Activated CD4-positive, alpha-beta T cell treated with anti-CD3 and anti-CD28 coated beads for 4 hours (primary cell): ENCODE measurements at regions not wholly inside any gene's neighbourhood (a gene's known extent, or its start where the extent isn't known, plus 50 kb on each side); places are given as distances from the start of the nearest gene placed in this dataset.

Source experiments
- DNase-seq, 2 donors: peaks; one replicate each; pipeline ENCODE4 v3.0.0-alpha.2; 2020

DNA sequence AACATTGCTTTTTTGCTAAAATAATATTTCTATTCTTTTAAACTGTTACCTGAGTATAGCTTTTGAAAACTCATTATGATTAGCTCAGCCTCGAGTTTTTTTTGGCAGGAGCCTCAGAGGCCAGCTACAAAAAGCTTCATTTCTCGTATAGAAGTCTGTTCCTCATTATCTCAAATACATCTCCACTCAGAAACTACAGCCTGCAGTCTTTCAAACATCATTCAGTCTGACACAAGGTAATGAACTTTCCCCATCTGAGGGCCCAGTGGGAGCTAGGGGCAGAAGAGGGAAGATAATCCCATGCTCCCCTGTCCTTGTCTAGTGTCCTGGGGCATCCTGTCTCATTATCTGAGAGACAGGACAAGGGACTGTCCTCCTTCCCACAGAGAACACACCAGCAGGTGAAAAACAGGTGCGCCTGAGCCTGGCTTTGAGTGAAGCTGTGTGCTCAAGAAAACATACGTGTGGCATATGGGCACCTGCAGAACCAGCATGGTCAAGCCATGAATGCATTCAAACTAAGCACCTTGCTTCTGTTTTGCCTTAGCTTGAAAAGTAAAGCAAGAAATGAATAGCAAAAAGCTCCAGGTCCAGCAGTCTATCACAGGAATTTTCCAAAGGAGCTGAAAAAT lies 247.5 kb downstream of the MREG start:
- DNase-seq, result no peak

DNA sequence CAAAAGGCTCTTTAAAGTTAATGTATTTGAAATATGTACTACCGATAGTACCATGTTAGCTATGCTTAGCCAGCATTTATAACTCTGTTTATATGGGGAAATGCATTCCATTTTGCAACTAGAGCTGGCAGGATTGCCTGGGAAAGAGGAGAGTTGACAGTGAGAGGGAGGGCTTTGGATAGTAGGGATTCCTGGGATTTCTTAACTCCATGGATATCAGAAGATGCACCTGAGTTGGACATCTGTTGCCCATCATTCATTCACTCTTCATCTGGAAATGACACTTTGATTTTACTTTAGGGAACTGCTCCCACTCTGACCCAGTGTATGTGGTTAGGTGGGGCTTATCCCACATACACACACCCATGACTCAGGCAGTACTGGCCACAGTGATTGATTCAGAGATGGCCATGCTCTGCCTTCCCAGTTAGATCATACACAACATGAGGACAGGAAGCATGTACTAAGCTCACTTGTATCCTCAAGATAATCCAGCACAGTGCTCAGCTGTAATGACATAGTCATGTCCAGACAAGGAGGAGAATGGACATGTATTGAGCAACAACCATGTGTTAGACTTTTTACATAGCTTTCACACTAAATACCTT lies 248.8 kb downstream of the MREG start:
- no peak for DNase-seq

DNA sequence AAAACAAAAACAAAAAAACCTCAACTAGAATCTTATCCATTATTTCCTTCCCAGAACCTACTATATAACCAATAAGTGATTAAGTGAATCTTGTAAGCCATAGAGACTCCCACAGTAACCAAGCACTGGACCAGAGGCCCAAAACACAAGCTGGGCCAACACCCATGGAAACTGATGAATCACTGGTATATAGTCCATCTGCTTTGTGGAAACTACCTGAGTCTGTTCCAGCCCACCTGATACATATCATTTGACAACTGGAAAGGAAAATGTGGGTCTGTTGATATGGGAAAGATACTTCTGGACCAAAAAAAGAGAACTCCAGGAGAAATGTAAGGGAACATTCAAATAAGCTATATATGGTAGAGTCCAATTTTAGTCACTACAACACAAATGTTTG lies 252.8 kb downstream of the MREG start:
- DNase-seq, result no peak

DNA sequence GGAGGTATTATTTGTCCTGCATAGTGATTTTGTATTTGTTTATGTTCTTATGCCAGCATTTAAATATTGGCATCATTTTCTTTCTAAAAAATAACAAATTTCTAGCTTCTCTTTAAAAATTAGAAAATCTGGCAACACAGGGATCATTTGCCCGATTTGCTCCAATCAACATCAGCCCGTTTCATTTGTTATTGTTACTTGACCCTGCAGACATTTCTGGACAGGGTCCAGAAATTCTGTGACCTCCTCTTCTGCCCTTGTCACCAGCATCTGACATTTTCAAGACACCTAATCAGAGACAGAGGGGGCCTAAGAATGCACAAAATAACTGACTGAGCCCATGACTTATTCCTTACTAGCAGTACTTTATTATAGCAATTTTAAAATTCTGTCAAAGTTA lies 253.3 kb downstream of the MREG start:
- no peak for DNase-seq

DNA sequence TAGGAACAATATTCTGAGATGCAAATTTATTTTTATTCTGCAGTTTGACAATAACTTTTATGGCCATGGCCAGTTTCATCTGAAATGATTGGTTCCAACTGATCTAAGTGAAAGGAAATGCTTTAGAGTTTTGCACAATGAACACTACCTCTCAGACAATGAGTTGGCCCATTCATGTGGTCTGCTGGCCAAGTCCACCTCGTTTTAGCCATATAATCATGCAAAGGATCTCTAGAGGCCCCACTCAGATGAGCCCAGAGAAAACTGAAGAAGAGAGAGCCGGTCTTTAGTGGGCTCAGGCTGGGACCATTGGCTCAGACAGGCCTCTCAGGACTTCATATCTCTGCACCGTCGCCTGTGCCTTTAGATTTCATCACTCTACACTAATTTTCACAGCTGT lies 254.7 kb downstream of the MREG start:
- no peak for DNase-seq

DNA sequence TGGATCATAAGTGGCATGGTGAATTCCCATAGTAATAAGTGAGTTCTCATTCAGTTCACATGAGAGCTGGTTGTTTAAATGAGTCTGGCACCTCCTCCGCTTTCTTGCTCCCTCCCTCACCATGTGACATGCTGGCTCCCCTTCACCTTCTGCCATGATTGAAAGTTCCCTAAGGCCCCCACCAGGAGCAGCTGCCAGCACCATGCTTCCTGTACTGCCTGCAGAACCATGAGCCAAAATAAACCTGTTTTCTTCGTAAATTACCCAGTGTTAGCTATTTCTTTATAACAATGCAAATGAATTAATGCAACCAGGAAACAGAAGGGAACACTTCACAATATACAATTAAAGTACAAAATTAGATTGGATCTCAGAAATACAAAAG lies 257.0 kb downstream of the MREG start:
- no peak for DNase-seq

DNA sequence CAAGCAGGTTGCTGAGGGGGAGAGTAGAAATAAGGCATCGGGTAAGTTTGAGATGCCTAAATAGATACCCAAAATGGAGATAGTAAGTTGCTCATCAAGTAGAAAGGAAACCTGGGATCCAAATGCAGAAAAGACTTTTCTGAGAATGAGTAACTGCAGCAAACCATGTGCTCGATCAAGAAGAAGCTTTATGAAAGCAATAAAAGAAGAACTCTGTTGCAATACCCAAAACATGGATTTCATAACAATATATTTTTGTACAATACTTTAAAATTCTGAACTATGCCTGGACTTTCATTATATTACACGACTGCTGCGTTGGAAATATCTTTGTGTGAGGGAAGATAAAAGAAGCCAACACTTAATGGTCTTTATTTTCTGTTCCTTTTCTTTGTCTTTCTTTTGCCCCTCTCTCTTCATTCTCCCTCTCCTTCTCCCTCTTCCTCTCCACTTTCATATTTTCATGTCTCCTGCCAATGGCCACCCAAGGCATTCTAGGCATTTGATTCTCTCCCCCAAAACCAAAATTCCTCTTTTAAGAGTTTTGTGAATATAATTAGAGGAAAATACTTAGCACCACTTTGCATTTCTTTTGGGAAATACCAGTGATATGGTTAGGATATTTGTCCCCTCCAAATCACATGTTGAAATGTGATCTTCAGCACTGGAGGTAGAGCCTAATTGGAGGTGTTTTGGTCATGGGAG lies 257.6 kb downstream of the MREG start:
- DNase-seq, result no peak

DNA sequence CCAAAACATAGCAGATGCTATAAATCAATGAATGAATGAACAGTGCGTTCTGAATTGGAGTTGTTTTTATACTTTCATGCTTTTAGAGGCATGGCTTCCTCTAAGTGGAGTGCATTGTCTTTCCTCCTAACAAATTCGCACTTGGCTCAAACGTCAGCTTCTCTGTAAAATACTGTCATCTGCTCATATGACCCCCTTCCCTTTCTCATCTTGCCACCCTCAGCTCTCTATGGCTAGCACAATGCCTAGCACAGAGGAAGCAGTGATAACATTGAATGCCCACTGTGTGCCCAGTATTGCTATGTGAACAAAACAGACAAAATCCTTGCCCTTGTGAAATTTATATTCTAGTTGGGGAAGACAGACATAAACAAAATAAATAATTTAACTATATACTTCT lies 258.8 kb downstream of the MREG start:
- DNase-seq, result no peak

DNA sequence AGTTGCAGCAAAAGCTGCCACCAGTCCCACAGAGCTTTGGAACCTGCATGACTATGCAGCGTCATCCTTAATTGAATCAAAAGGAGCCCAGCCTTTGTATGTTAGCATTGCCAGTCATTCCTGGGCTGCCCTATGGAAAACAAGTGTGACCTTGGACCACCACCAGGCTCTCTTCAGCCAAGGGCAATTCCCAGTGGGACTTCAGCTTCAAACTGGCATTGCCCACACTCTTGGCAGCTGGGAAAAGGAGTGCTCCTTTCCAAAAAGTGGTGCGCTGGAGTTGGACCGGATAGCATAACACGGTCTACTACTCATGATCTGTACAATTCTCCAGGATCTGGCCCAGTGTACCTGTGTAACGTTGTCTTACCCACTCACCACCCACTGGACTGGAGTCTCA lies 259.5 kb downstream of the MREG start:
- no peak for DNase-seq

DNA sequence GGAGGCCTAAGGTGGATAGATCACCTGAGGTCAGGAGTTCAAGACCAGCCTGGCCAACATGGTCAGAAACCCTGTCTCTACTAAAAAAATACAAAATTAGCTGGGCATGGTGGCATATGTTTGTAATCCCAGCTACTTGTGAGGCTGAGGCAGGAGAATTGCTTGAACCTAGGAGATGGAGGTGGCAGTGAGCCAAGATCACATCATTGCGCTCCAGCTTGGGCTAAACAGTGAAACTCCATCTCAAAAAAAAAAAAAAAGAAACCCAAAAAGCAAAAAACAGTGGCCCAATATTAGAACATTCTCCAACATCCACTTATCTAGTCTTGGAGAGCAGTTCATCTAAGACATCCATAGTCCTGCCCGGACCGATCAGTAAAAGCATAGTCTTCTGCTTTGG lies 260.4 kb downstream of the MREG start:
- no peak for DNase-seq

DNA sequence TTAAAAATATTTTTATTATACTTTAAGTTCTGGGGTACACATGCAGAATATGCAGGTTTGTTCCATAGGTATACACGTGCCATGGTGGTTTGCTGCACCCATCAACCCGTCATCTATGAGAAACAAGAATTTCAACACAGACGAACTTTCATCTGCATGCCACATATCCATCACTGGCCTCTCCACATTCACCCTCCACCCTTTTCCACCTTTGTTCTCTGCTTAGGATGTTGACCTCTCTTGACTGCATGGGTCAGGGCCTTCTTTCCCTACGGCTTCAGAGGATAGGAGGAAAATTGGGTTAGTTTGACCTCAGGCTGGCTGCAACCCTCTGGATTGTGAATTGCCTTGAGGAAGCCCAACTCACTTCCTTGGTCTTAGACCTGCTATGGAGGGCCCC lies 260.9 kb downstream of the MREG start:
- no peak for DNase-seq

DNA sequence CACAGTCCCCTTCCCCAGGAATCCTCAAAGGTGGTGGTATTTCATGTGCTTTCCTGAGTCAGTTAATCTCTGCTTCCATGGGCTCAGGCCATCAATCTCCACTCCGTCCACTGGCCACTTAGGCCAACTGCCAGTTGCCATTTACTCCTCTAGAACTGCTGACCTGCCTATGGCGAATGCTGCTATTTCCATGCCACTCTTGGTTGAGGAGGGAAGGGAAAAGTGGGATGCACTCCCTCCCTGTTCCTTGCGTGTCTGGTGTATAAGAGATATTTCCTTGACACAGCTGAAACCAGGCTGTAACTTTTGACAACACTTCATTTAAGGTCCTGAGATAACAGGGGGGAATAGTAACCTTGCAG lies 261.5 kb downstream of the MREG start:
- DNase-seq, result no peak

DNA sequence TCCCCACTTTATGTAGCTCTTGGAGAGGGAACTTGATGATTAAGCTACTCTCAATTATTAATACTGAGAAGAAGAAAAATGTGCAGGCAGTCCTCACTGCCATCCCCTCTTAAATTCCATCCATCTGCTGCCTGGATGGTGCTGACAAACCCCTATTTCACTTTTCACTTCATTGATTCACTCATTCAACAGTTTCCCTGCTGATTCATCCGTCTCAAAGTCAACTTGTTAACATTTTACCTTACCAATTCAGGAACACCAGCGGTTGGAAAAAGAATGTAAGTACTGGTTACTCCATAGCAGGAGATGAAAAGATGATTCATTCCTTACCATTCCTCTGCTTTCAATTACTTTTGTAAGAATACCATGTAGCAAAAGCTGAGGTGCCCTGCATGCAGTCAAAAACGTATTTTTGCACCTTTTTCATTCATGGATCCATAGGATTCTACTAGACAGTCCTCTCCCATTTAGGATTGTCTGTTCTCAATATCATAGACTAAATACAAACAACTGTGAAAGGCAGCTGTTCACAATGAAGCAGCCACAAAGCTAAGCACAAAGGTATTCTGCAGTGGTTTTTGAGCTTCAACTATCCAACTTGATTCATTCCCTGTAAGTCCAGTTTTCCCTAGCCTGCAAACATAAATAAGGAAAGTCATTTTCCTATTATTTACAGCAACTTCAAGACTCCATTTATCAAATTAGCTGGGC lies 262.0 kb downstream of the MREG start:
- no peak for DNase-seq

DNA sequence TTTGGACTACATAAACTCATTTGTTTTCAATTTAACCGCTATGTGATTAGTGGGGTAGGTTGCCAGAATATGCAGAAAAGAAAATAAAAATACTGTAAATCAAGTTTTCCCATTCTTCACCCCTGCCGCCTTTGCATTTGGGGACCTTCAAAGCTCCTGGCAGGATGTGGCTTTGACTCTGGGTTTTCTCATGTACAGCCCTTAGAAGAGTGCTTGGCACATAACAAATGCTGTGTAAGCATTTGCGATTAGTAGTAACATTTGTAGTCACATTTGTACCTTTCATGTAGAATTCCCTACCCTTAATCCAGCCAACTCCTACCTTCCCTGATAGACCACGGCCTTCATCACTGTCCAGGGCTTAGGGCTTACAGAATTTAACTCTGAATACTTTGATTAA lies 262.6 kb downstream of the MREG start:
- no peak for DNase-seq

DNA sequence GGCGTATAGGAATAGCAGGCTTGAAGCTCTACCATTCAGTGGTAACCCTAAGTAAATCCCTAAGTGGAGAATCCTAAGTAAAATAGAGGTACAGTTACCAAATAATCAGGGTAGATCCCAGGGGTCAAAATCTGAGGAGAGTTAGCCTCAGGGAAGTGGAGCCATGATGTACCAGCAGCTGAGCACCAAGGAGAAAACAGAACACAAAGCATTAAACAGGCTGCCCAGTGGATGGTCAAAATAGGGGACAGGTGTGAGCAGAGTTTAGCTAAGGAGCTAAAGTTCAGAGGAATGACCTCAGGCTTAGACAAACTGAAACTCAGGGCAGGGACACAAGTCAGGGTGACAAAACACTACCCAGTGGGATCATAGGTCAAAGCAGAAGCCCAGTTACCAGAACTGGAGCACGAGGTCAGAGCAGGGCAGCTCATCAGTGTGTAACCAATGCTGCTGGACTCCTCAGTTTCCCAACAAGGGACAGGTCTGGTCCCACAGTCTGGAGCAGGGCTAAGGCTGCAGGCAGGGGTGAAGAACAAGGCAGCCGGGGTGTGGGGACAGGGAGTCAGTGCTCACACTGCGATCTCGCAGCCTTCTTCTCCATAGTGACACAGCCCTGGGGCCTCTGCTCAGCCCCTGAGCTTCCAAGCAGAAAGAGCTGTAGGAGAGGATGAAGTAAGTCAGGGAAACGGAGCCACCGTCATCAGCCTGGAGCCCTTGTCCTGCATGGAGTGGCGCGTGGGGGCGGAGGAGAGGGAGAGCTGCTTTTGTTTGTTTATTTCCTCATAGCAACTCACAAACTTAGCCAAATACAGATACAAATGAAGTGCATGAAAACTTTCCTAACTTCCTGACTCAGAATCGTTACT lies 264.0 kb downstream of the MREG start:
- DNase-seq, result no peak

DNA sequence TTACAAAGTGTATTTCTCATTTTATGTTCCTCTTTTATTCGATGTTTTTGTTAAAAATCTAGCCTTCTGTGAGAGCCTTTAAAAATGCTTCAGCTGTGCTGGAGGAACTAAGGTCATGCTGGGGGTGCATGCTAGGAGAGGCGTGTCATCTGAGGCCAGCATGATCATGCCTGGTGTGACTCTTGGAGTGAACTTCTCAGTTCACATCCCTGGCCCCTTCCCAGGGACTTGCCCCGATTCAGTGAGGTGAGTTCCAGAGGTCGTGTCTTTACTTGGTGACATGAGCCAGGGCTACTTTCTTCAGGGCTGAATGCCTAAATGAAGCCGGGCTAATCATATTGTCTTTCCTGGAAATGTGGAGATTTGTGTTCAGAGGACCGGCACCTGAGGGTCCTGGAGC lies 264.9 kb downstream of the MREG start:
- no peak for DNase-seq

DNA sequence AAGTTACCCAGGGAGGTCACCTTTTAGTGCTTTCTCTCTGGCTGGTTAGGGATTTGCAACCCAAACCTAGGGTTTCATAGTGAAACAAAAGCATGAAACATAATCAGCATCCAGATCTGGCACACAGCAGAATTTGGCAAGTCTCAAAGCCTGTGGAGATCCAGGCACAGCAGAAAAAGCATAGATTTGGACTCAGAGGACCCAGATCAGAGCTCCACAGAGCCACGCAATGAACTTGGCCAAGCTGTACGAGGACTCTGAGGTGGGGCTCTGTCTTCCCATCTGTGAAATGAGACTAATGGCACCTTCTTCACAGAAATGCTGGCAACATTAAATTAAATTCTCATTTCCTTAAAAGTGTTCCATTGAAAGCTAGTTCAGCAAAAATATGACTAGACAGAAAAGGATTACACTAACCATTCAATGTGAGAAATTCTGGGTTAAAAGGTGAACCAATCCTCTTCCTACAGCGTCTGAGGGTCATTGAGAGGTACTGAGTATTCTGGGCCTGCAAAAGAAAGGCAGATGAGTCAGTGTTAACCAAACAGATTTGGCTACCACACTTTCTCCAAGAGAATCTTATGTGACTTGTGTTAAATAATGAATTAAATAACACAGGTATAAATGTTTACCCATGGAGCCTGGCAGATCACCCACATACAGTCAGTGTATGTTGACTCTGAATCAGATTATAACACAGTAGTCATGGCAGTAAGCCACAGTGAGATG lies 266.3 kb downstream of the MREG start:
- DNase-seq, result no peak

DNA sequence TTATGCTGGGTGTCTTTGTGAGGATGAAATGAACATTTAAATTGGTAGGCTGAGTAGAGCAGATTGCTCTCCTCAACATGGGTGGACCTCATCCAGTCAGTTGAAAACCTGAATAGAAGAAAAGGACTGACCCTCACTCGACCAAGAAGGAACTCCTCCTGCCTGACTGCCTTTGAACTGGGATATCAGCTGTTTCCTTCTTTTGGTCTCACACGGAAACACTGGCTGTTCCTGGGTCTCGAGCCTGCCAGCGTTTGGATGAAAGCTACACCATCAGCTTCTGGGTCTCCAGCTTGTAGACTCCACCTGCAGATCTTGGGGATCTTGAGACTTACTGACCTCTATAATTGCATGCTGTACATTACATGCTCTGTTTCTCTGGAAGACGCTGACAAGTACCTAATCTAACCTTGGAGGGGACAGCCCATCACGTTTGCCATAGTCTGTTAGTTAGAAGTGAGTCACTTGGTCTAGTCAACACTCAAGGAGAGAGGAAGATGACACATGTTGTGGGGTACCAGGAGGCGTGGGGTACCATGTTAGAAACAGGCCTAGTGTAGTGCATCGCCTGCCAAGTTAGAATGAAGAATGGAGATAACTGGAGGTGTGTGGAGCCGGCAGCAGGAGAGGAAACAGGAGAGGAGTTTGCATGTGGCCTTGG lies 267.0 kb downstream of the MREG start:
- DNase-seq, result no peak

DNA sequence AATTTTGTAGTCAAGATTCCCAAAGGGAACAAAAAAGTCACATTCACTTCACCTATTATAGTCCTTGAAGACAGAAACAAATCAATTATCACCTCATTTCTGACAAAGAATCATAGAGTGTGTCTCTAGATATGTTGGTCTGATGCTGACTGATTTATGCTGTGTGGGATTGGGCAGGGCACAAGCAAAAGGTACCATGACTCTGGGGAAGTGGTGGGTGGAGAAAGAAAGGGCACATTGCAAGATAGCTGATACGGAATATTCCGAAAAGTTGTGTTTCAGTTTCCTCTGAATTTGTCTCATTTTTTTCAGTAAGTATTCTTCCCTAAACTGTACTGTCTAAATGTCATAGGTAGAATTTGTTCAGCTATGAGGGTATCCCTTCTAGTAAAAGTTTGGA lies 268.0 kb downstream of the MREG start:
- no peak for DNase-seq

DNA sequence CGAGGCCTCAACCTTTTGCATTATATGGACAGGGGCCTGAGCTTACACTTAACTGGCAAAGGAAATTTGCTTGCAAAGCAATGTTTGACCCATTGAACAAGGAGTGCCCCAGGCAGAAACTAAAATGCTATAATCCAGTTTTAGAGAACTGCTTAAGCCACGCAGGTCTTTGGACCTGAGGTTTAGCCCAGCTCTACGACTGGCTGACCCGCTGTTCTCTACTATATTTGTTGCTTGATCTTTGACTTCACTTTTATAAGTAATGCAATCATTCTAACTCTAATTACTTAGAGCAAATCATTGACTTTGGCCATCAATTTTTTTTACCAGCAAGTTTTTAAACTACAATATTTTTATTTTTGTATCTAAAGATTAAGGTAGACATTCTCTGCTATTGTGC lies 268.8 kb downstream of the MREG start:
- DNase-seq, result no peak

DNA sequence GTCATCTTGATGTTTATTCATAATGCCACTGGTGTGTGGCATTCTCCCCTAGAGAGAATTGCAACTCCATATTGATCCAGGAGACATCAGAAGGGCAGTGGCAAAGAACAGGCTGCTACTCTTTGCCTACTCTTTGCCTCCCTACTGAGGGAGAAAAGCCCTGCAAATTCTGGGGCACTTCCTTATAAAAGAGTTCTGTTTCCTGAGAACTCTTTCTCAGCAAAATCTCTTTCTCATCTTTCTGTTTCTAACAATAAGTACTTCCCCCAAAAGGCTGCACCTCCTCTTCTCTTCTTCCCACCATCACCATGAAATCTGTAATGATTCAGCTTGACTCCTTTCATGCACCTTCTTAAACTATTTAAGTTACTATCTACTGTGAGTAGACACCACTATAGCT lies 270.3 kb downstream of the MREG start:
- DNase-seq, result no peak

DNA sequence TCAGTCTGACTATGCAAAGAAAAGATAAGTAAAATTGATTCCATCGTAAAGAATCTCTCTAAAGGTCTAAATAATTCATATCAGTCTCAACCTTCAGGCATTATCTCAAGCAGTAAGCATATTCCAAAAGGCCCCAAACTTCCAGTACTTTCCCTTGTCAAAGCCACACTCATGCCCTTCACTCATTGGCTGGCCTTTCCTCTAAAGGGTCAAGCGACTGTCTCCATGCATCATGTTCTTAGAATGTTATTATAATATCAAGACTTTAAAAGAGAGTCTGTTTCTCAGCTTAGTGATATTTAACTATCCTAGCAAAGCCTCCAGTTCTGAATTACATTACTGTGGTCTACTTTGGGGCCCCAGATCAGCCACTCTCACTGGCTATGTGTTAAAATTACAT lies 271.3 kb downstream of the MREG start:
- no peak for DNase-seq
